DMS153 (cell line): ENCODE measurements at regions not wholly inside any gene's neighbourhood (a gene's known extent, or its start where the extent isn't known, plus 50 kb on each side); places are given as distances from the start of the nearest gene placed in this dataset.
"Not testable (repeated sequence)": the region's sequence is repeated elsewhere in the genome, so short reads cannot be mapped to it uniquely, and the experiment has no call there.

Experiments used
- DNase-seq: peaks from one replicate; lab custom pipeline; 2025; lab: John Stamatoyannopoulos, UW

GRCh38 chr6:145069966-145070365 lies 665.4 kb downstream of the EPM2A start:
- DNase-seq: no peak

GRCh38 chr6:145070791-145071190 lies 664.5 kb downstream of the EPM2A start:
- no peak for DNase-seq

GRCh38 chr6:145071836-145072235 lies 663.5 kb downstream of the EPM2A start:
- no peak for DNase-seq

GRCh38 chr6:145073811-145074210 lies 661.5 kb downstream of the EPM2A start:
- DNase-seq: no peak

- no peak for DNase-seq
Measured at GRCh38 chr6:145074805-145075204, 660.5 kb downstream of the EPM2A start.

- no peak for DNase-seq
Measured at GRCh38 chr6:145075425-145075824, 659.9 kb downstream of the EPM2A start.

- DNase-seq: no peak
Measured at GRCh38 chr6:145076115-145076841, 659.0 kb downstream of the EPM2A start.

GRCh38 chr6:145077382-145077781 lies 657.9 kb downstream of the EPM2A start:
- DNase-seq: no peak

- DNase-seq: no peak
Measured at GRCh38 chr6:145080651-145081050, 654.7 kb downstream of the EPM2A start.

GRCh38 chr6:145081677-145082076 lies 653.6 kb downstream of the EPM2A start:
- DNase-seq: no peak

- no peak for DNase-seq
Measured at GRCh38 chr6:145082359-145082758, 653.0 kb downstream of the EPM2A start.

GRCh38 chr6:145086197-145086596 lies 649.1 kb downstream of the EPM2A start:
- peak; percentile 41 for DNase-seq

GRCh38 chr6:145087034-145087433 lies 648.3 kb downstream of the EPM2A start:
- DNase-seq: no peak

GRCh38 chr6:145090801-145091585 lies 644.3 kb downstream of the EPM2A start:
- no peak for DNase-seq

GRCh38 chr6:145091586-145092142 lies 643.7 kb downstream of the EPM2A start:
- DNase-seq: no peak

GRCh38 chr6:145092554-145092953 lies 642.8 kb downstream of the EPM2A start:
- DNase-seq: no peak

- DNase-seq: no peak
Measured at GRCh38 chr6:145093226-145093625, 642.1 kb downstream of the EPM2A start.

- DNase-seq: peak; percentile 21
Measured at GRCh38 chr6:145096846-145097245, 638.5 kb downstream of the EPM2A start.

- not testable (repeated sequence) for DNase-seq
Measured at GRCh38 chr6:145098127-145098526, 637.2 kb downstream of the EPM2A start.

GRCh38 chr6:145099713-145100112 lies 635.6 kb downstream of the EPM2A start:
- DNase-seq: no peak

- DNase-seq: no peak
Measured at GRCh38 chr6:145110109-145110508, 625.2 kb downstream of the EPM2A start.

- not testable (repeated sequence) for DNase-seq
Measured at GRCh38 chr6:145111407-145111806, 623.9 kb downstream of the EPM2A start.

- DNase-seq: no peak
Measured at GRCh38 chr6:145112711-145113148, 622.6 kb downstream of the EPM2A start.
